Glomerular endothelial cell (primary cell): ENCODE measurements at regions not wholly inside any gene's neighbourhood (a gene's known extent, or its start where the extent isn't known, plus 50 kb on each side); places are given as distances from the start of the nearest gene placed in this dataset.
"Not testable (repeated sequence)": the region's sequence is repeated elsewhere in the genome, so short reads cannot be mapped to it uniquely, and the experiment has no call there.

Experiments used
- DNase-seq: peaks from one replicate; pipeline ENCODE4 v3.0.0-alpha.2; 2011; ENCODE audit warnings: low read depth, low spot score; ENCODE audit errors: extremely low read depth

DNA sequence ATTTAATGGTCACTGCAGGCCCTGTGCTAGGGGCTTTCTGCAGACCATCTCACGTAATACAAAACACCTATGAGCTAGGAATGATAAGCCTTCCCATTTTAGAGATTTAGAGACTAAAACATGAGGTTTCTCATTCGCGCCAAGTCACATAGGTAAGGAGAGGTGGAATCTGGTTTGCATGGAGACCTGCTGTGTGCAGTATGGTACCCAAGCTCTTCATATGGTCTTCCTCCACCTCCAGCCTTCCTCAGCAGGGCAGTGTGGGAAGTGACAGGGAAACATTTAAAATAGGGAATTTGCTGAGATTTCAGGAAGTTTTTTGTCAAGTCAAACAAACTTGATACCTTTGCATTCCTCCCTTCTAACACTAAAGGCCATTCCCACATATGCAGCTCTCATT is 337.6 kb downstream of the IL20RB start:
- DNase-seq, result no peak

DNA sequence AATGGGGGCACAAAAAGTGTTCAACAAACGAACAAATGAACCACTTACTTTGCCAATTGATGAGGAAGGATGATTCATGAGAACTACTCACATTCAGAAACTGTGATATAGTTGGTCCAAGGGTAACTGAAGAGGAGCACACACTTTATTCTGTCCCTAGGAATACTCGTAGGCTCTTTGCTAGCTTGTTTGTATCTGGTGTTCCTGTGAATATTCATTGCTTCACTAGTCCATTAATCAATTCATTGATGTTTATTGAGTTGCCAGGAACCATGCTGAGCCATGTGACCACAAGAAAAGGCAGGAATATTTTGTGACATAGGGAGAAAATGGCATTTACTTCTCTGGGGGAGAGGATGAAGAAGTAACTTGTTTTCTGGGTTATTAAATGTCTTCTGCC is 338.3 kb downstream of the IL20RB start:
- DNase-seq, result no peak

DNA sequence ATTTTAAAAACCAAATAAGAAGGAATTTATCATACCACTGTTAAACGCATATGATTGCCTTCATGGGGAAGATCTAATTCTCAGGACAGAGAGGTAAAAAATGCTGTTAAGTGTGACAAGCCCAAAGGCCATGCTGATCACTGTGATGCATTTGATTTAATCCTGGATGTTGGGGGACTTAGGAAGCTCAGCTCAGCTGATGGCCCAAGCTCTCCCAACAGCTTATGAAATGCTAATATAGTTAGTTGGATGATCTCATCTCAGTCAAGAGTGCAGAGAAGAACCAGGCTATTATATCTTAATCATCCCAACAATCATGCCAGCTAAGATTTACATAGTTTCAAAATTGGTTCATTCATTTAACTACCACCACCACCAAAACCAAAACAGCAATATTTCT is 340.0 kb downstream of the IL20RB start:
- no peak for DNase-seq

DNA sequence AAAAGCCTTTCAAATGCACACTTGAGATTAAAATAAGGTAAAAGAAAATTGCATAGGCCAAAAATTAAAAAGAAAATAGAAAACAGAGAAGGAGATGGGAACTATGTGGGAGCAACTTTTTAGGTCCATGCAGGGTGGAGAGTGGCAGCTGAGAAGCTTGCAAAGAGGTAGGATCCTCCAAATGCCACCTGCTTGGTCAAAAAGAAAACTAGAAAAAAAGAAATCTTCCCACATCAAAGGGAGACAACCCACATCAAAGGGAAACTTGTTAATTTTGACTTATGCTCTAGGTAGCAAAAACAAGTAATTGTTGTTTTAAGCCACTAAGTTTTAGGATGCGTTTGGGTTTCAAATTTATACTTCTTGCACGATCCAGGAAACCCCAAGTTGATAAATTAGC is 342.9 kb downstream of the IL20RB start:
- DNase-seq, result no peak

DNA sequence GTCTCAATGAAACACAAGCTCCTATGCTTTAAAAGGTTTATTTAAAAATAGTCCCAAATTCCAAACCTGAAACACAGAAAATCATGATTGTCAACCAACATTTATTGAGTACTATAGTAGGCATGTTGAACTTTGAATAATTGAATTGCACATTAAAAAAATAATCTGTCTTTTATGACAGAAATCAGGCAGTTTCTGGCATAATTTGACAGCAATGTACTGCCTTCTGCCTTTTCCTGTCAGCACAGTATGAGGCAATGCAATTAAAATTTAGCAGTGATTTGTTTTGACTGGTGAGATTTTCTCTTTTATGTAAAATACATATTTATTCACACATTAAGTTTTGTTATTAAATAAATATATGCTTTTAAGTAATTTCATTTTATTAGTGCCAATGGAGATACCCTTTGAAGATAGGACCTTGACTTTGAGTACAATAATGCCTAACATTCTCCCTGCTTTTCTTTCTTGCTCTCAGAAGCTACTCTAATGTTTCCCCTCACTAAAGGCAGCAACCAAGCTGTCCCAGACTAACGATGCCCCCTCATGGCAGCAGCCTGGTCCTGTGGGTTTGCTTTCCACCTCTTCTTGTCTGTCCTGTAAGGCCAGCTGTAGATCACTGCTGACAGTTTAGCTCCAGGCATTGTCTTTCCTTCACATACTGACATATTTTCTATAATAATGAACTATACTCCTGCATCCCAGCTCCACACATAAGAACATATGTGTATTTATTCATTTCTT is 346.7 kb downstream of the IL20RB start:
- no peak for DNase-seq

DNA sequence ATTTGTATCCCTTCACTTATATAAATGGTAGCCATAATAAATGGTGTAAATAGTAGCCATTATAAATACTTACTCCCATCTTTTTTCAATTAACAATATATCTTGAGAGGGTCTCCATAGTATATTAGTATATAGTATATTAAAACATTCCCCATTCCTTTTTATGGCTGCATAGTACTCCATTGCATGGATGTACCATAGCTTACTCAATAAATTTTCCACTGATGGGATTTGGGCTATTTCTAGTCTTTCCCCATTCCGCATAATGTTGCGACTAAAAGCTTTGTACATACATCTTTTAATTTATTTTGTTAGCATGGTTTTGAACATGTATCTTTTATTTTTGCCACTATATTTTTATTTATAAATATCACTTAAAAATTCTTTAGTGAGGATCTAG is 366.3 kb downstream of the IL20RB start:
- no peak for DNase-seq

DNA sequence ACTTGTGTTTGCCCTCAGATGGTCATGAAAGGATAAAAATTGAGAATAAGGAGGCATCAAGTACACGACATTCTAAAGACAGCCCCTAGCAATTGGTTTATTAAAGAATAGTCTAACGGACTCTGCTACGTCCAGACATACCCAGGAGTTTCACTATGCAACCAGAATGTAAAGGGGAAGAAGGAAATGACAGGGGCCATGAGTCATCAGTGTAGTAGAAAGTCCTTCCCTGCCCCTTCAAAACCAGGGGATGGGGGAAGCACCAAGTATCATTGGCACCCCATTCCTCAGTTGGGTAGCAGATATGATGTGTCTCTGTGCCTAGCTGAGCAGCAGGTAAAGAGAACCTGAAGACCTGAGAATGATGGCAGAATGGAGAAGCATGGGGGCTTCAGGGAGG is 367.4 kb downstream of the IL20RB start:
- no peak for DNase-seq

DNA sequence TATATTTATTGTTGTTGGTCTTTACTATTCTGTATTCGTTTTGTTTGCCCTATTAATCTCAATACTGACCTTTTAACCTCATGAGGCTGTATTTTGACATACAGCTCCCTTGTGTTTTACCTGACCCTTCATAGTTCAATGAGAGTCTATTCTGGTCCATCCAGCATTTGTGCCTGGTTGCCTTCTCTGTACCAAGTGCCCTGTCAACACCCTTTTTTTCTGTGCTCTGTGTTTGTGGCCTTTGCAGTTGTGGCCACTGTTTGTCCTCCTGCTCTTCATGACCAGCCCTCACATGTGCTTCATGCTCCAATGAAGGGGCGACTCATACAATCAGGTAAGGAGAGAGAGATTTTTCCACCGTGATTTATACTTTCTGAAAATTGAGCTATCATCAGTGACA is 368.2 kb downstream of the IL20RB start:
- DNase-seq, result no peak

DNA sequence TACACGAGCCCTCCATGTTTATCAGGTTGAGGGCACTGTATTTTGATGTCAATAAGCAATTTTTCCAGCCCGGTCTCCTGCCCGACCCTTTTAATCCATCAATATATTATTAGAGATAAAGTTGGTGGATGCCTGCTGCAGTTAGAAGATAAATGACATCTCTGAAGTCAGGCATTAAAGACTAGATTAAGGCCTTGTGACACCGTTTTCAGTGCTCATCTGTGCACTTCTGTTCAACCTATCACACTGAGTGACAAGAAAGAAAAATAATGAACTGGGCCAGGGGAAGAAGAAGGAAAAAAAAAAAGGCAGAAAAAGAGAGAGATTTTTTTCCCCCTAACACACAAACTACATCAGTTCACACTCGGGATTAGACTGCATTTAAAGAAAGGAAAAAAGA is 371.8 kb downstream of the IL20RB start:
- no peak for DNase-seq

DNA sequence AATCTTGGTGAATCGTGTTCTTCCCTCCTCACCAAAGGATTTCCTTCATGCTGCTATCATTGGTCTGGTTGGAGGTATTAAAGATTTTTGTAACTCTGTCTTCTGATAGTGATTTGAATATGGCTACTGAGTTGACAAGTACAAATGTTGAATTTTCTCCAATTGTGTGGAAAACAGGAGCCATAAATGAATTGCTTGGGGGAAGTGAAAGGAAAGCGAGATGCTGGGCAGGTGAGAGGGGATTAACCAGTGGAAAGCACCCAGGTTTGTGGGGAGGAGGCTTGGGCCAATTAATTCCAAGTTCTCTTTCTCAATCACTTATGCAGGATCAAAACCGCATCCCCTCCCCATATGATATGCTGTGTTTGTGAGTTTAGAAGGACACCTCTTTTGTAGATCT is 372.5 kb downstream of the IL20RB start:
- no peak for DNase-seq

DNA sequence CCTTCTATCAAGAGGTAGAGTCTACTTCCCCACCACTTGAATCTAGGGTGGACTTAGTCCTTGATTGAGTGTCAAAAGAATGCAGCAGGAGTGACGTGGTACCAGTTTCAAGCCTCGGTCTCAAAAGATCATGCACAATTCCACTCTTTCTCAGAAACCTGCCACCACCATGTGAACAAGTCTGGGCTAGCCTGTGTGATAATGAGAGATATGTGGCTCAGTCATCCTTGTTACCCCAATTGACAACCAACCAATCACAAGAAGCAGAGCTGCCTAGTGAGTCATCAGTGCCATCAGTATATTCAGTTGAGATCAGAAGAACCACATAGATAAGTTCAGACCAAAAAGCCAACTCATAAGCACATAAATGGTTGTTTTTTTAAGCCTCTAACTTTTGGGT is 374.5 kb downstream of the IL20RB start:
- DNase-seq, result no peak

DNA sequence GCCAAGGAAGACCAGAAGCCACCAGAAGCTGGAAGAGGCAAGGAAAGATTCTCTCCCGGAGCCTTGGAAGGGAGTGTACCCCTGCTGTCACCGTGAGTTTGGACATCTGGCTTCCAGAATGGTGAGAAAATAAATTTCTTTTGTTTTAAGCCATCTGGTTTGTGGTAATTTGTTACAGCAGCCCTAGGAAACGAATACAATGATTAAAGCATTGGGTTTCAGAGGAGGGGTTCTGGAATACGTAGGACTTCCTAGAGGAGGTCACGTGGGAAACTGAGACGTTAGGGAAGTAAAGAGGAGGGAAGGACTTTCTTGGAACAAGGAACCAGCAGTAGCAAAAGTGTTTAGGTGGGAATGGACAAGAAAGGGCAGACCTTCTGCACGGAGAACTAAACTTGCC is 377.7 kb downstream of the IL20RB start:
- DNase-seq, result no peak

DNA sequence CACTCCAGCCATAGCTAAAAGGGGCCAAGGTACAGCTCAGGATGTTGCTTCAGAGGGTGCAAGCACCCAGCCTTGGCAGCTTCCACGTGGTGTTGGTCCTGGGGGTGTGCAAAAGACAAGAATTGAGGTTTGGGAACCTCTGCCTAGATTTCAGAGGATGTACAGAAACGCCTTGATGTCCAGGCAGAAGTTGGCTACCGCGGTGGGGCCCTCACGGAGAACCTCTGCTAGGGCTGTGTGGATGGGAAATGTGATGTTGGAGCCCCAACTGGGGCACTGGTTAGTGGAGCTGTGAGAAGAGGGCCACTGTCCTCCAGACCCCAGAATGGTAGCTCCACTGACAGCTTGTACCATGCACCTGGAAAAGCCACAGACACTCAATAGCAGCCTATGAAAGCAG is 380.6 kb downstream of the IL20RB start:
- DNase-seq, result not testable (repeated sequence)

DNA sequence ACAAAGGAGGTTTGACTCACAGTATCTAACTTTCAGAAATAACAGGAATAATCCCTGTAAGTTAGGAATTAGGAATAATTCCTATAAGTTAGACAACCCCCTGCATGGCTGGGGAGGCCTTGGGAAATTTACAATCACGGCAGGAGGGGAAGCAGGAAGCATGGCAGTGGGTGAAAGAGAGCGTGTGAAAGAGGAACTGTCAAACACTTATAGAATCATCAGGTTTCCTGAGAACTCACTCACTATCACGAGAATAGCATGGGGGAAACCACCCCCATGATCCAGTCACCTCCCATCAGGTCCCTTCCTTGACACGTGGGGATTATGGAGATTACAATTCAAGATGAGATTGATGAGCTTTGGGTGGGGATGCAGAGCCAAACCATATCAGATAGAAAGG is 385.5 kb downstream of the IL20RB start:
- DNase-seq, result no peak

DNA sequence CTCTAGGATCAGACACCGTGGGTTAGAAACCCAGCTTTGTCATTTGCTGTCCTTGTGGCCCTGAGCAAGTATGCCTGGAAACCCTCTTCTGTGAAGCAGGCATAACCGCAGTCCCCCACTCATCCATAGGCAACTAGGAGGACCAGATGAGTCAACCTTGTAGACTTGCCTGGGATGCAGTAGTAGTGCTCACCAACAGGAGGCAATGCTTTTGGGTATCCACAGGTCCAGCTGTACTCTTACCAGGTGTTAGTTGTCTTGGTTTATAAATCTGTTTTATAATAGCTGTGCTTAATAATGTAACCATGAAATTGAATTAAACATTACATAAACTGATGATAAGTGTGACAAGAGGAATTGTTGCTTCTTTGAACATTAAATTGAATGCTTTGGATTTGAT is 389.3 kb downstream of the IL20RB start:
- no peak for DNase-seq

DNA sequence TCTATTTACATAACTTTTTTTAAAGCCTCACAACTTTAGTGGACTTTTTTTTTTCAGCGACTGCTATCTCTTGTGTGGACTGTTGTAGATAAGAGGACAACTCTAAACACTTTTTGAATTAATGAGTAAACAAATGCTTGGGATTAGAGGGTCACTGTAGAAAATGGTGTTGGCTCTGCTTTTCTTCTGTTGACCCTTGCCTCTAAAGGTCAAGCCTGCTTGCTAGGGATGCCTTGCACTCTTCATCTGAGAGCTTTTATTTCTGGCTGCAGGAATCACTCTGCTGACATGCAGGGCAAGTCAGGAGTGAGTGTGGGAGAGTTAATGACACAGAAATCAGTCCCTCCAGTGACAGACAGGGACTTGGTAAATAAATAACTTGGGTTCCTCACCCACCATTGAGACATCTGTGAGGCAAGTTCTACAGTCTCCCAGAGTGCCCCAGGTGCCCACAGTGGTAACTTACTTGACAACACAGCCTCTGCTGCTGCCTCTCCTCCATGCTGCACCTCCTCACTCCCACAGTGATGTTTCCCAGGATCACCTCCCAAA is 390.1 kb downstream of the IL20RB start:
- no peak for DNase-seq

DNA sequence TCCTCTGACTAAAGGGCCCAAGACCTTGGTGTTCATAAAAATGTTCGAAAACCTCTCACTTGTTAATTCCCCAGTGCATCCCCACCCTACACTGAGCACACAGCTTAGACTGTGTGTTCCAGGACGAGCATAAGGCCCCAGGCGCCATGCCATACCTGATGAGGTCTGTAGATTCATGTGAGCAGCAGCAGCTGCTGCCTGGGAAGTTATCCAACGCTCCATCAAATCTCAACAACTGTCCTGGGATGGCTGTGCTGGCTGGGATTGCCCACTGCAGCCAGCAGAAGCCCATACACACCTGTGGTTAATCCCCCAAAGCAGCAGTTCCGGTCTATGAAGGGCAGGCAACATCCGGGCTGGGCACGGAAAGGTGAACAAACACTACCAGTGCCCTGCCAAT is 391.2 kb downstream of the IL20RB start:
- DNase-seq, result no peak

DNA sequence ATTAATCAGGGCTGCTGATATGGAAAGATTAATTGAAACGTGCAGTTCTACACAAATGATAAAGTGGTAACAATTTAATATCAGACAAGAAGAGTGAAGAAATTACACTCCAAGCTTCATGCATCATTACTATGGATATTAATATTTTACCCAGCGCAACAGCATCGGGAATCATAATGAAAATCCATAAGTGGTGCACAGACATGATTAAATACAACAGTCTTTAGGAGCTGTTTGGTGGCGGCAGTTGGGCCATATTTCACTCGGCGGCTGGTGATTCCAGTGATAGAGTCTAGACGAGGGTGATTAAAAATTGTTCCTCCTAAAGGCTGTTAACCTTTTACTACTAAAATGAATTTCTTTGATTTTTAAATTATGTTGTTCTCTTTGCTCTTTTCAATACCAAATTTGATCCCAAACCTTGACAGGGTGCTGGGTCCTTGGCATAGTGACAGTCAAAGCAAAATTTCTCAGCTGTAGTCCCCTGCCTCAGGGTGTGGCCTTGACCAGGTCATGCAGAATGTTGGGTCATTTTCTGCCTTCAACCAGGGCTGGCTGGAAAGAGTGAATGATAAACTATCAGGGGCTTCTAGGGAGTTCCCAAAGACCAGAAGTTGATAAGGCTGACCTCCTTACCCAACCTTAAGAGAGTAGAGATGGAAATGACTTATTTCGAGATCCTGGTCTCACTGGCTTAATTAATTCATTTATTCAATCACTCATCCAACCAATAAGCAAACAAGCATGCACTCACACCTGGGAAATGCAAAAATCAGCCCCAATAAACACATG is 392.0 kb downstream of the IL20RB start:
- no peak for DNase-seq

DNA sequence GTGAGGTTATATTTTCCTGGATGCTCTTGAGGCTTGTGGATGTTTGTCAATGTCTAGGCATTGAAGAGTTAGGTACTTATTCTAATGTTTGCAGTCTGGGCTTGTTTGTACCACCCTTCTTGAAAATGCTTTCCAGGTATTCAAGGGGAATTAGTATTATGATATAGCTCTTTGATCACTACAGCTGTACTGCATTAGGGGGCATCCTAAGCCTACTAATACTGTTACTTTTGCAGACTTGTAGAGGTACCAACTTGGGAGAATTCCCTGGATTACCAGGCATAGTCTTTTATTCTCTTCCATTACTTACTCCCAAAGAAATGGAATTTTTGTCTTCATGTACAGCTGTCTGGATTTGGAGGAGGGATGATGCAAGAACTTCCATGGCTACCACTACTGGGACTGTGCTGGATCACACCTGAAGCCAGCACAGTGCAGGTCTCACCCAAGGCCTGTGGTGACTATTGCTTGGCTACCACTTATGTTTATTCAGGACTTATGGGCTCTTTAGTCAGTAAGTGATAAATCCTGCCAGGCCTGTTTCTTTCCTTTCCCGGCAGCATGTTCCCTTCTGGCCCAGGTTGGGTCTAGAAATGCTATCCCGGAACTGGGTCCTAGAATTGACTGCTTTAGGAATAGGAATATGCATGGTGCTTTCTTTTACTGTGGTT is 402.9 kb downstream of the IL20RB start:
- DNase-seq, result no peak

DNA sequence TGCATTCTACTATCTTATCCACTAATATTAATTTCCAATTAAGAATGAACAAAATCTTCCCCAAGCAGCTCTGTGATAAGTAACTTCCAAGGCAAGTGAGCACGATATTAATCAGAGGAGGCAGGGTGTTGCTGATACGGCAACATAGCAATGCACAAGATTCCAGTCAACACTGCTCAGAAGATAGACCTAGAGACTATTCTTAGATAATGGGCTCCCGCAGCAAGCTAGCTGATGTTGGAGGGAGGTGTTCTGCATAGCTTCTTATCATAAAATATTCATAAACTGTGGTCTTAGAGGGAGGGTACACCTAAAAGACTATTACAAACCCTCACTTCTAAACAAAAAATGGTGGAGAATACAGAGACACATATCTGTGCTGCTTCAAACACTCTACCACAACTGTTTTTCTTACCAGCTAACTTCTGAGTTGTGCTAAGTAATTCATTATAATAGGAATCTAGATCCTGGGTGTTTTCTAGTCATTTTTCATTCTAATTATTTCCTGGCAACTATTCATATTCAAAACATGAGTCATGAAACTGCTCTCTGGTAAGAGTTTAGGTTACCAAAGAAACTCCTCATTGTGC is 382.0 kb upstream of the SOX14 start:
- no peak for DNase-seq

DNA sequence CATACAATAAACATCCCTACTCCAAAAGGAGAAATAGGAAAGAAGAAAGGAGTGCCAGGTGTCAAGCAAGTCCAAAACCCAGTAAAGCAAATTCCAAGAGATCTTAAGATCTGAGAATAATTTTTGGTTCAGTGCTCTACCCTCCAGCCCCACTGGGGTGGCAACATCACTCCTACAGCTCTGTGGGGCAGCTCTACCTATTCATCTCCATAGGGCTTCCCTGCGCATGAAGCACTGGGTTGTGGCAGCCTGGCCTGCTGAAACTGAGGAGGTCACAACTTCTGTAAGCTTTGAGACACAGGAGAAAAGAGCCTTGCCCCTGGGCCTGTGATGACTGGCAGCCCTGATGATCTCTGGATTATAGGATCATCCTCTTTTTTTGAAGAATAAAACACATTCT is 378.2 kb upstream of the SOX14 start:
- no peak for DNase-seq
